DND-41 (cell line): ENCODE measurements at regions not wholly inside any gene's neighbourhood (a gene's known extent, or its start where the extent isn't known, plus 50 kb on each side); places are given as distances from the start of the nearest gene placed in this dataset.

ENCODE experiments used
- EZH2 ChIP-seq: IDR thresholded peaks from 3 replicates; pipeline ENCODE4 v1.6.1; 2012; ENCODE audit warnings: borderline replicate concordance, low read depth, mild to moderate bottlenecking, moderate library complexity, low read length, inconsistent platforms; ENCODE audit not compliant: severe bottlenecking
- TF ChIP-seq, protein P1 (sequence below): IDR thresholded peaks from 2 replicates; pipeline ENCODE4 v1.5.1; 2012; ENCODE audit warnings: borderline replicate concordance, low read length, moderate library complexity, mild to moderate bottlenecking; ENCODE audit not compliant: poor library complexity, severe bottlenecking; ENCODE audit errors: extremely low read depth

DNA sequence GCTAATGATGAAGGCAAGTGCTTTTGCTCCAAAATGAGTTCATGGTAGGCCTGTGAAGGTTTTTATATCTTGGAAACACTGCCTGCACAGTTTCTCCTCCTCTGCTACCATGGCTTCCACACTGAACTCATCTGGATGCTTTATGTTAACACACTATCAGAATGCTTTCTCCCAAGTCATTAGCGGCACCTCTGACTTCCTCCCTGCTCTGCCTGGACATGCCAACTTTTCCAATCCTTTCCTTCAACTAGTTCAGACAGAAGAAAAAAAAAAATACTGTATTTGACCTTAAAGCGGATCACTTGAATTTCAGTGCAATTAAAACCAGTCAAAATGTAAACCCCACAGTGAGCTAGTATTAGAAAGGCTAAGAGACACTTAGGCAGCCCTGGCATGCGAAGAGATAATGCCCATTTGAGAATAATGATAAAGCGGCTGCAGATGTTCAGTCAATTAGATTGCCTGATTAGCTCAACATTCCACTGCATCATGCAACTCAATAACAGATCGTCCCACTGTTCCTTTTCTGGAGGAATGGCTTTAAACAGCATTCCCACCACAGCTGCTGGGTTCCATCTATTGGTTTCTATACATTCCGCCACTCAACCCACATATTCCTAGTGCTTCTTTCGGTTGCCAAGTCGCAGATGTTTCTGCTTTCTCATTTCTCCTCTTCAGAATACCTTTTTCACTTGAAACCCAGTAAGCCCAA, 51.7 kb downstream of the CNTN3 start:
- TF ChIP-seq, protein P1, sequence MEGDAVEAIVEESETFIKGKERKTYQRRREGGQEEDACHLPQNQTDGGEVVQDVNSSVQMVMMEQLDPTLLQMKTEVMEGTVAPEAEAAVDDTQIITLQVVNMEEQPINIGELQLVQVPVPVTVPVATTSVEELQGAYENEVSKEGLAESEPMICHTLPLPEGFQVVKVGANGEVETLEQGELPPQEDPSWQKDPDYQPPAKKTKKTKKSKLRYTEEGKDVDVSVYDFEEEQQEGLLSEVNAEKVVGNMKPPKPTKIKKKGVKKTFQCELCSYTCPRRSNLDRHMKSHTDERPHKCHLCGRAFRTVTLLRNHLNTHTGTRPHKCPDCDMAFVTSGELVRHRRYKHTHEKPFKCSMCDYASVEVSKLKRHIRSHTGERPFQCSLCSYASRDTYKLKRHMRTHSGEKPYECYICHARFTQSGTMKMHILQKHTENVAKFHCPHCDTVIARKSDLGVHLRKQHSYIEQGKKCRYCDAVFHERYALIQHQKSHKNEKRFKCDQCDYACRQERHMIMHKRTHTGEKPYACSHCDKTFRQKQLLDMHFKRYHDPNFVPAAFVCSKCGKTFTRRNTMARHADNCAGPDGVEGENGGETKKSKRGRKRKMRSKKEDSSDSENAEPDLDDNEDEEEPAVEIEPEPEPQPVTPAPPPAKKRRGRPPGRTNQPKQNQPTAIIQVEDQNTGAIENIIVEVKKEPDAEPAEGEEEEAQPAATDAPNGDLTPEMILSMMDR = no peak
- no peak for TF ChIP-seq EZH2
